ENCODE measurements at regions not wholly inside any gene's neighbourhood (a gene's known extent, or its start where the extent isn't known, plus 50 kb on each side); places are given as distances from the start of the nearest gene placed in this dataset.

DNA sequence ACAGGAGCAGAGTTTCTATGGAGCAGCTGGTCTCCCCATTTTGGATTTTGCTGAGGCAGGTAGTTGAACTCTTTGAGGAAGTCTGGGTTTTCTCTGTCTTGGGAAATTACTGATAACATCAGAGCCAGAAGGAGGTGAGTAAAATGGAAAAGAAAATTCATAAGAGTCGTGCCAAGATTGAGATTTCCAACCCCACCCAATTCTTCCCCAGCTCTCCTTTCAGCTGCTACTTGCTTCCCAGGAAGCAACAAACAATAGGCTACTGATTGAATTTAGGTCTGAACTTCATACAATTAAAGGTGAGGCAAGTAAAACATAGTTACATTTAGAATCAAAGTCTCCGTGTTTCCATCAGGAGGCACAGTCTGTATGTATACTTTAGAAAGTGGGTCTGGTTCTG is 54.6 kb upstream of the EOLA2 start:
- 79% methylated on average over 2 of the region's 2 CpGs for WGBS
- H3K27ac ChIP-seq (ENCODE audit: low read depth in 1 of 2, low read length in 2 of 2), result no peak overlapping the region
- H3K27me3 ChIP-seq (ENCODE audit: control insufficient read depth in 4 of 4, insufficient read depth in 4 of 4, low read length in 3 of 4), result no peaks in the 10 kb centered on the region
- peaks cover 0 to 5% (median under 1%) of the 10 kb centered on the region in 4 donors for H3K36me3 ChIP-seq (ENCODE audit: control insufficient read depth in 4 of 4, insufficient read depth in 3 of 4, low read depth in 1 of 4, low read length in 3 of 4)
- TF ChIP-seq SP1 (IDR thresholded peaks at IDR 0.05) (no peak), GABPA (IDR thresholded peaks at IDR 0.05 in 1 of 2, conservative IDR thresholded peaks at IDR 0.05 in 1 of 2) (no peak), TAF1 (conservative IDR thresholded peaks at IDR 0.05) (no peak), FOXA2 (IDR thresholded peaks at IDR 0.05) (no peak), RXRA (IDR thresholded peaks at IDR 0.05) (no peak), FOXA1 (IDR thresholded peaks at IDR 0.05) (no peak), HNF4G (IDR thresholded peaks at IDR 0.05) (no peak)
- TF ChIP-seq, protein P1, sequence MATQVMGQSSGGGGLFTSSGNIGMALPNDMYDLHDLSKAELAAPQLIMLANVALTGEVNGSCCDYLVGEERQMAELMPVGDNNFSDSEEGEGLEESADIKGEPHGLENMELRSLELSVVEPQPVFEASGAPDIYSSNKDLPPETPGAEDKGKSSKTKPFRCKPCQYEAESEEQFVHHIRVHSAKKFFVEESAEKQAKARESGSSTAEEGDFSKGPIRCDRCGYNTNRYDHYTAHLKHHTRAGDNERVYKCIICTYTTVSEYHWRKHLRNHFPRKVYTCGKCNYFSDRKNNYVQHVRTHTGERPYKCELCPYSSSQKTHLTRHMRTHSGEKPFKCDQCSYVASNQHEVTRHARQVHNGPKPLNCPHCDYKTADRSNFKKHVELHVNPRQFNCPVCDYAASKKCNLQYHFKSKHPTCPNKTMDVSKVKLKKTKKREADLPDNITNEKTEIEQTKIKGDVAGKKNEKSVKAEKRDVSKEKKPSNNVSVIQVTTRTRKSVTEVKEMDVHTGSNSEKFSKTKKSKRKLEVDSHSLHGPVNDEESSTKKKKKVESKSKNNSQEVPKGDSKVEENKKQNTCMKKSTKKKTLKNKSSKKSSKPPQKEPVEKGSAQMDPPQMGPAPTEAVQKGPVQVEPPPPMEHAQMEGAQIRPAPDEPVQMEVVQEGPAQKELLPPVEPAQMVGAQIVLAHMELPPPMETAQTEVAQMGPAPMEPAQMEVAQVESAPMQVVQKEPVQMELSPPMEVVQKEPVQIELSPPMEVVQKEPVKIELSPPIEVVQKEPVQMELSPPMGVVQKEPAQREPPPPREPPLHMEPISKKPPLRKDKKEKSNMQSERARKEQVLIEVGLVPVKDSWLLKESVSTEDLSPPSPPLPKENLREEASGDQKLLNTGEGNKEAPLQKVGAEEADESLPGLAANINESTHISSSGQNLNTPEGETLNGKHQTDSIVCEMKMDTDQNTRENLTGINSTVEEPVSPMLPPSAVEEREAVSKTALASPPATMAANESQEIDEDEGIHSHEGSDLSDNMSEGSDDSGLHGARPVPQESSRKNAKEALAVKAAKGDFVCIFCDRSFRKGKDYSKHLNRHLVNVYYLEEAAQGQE (IDR thresholded peaks at IDR 0.05), result no peak
- TF ChIP-seq, protein P2, sequence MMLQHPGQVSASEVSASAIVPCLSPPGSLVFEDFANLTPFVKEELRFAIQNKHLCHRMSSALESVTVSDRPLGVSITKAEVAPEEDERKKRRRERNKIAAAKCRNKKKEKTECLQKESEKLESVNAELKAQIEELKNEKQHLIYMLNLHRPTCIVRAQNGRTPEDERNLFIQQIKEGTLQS (IDR thresholded peaks at IDR 0.05), result no peak
- TF ChIP-seq, protein P3, sequence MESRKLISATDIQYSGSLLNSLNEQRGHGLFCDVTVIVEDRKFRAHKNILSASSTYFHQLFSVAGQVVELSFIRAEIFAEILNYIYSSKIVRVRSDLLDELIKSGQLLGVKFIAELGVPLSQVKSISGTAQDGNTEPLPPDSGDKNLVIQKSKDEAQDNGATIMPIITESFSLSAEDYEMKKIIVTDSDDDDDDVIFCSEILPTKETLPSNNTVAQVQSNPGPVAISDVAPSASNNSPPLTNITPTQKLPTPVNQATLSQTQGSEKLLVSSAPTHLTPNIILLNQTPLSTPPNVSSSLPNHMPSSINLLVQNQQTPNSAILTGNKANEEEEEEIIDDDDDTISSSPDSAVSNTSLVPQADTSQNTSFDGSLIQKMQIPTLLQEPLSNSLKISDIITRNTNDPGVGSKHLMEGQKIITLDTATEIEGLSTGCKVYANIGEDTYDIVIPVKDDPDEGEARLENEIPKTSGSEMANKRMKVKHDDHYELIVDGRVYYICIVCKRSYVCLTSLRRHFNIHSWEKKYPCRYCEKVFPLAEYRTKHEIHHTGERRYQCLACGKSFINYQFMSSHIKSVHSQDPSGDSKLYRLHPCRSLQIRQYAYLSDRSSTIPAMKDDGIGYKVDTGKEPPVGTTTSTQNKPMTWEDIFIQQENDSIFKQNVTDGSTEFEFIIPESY (IDR thresholded peaks at IDR 0.05), result no peak
- TF ChIP-seq, protein P4, sequence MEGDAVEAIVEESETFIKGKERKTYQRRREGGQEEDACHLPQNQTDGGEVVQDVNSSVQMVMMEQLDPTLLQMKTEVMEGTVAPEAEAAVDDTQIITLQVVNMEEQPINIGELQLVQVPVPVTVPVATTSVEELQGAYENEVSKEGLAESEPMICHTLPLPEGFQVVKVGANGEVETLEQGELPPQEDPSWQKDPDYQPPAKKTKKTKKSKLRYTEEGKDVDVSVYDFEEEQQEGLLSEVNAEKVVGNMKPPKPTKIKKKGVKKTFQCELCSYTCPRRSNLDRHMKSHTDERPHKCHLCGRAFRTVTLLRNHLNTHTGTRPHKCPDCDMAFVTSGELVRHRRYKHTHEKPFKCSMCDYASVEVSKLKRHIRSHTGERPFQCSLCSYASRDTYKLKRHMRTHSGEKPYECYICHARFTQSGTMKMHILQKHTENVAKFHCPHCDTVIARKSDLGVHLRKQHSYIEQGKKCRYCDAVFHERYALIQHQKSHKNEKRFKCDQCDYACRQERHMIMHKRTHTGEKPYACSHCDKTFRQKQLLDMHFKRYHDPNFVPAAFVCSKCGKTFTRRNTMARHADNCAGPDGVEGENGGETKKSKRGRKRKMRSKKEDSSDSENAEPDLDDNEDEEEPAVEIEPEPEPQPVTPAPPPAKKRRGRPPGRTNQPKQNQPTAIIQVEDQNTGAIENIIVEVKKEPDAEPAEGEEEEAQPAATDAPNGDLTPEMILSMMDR (IDR thresholded peaks at IDR 0.05; ENCODE audit: low read depth, low read length, missing input control), result no peak
- H3K9ac ChIP-seq (ENCODE audit: low read depth in 1 of 2, low read length in 2 of 2), result no peak overlapping the region
- no peaks in the 10 kb centered on the region for H3K9me3 ChIP-seq (ENCODE audit: control insufficient read depth in 4 of 4, low read length in 3 of 4)
- H3K4me1 ChIP-seq (ENCODE audit: control insufficient read depth in 4 of 4, insufficient read depth in 4 of 4, low read length in 3 of 4), result no peaks in the 10 kb centered on the region
- H3K4me3 ChIP-seq (ENCODE audit: low read depth in 1 of 3, low read length in 3 of 3), result no peak overlapping the region
- no peak for DNase-seq (ENCODE audit: low spot score)

DNA sequence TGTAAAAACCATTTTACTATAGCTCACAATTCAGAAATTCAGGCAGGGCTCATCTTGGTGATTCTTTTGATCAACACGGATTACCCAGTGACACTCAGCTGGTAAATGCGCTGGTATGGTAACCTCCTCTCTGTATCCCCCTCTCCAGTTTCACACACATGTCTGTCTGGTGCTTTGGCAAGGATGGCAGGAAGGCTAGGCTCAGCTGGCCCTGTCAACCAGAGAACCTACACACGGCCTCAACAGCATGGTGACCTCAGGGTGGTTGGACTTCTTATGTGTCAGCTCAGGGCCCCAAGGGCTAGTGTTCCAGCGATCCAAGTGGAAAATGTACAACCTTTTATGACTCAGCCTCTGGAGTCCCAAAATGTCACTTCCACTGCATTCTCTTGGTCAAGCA is 55.7 kb upstream of the EOLA2 start:
- Histone ChIP-seq H3K4me3 (ENCODE audit: low read depth in 1 of 3, low read length in 3 of 3) (no peak overlapping the region), H3K4me1 (ENCODE audit: control insufficient read depth in 4 of 4, insufficient read depth in 4 of 4, low read length in 3 of 4) (no peaks in the 10 kb centered on the region), H3K9me3 (ENCODE audit: control insufficient read depth in 4 of 4, low read length in 3 of 4) (no peaks in the 10 kb centered on the region), H3K27ac (ENCODE audit: low read depth in 1 of 2, low read length in 2 of 2) (no peak overlapping the region), H3K36me3 (ENCODE audit: control insufficient read depth in 4 of 4, insufficient read depth in 3 of 4, low read depth in 1 of 4, low read length in 3 of 4) (peaks cover 0 to 5% (median under 1%) of the 10 kb centered on the region in 4 donors), H3K27me3 (ENCODE audit: control insufficient read depth in 4 of 4, insufficient read depth in 4 of 4, low read length in 3 of 4) (no peaks in the 10 kb centered on the region), H3K9ac (ENCODE audit: low read depth in 1 of 2, low read length in 2 of 2) (no peak overlapping the region)
- DNase-seq (ENCODE audit: low spot score), result no peak
- WGBS, result 98% methylated on average over 4 of the region's 4 CpGs
- no peak for TF ChIP-seq RAD21 (IDR thresholded peaks at IDR 0.05)
- TF ChIP-seq EGR1 (IDR thresholded peaks at IDR 0.05; ENCODE audit: low read depth in 2 of 2), result no peak
- TF ChIP-seq GABPA (IDR thresholded peaks at IDR 0.05 in 1 of 2, conservative IDR thresholded peaks at IDR 0.05 in 1 of 2), result no peak
- TF ChIP-seq, protein P4 (IDR thresholded peaks at IDR 0.05; ENCODE audit: low read depth, low read length, missing input control), result no peak
- TF ChIP-seq, protein P2 (IDR thresholded peaks at IDR 0.05), result no peak
- TF ChIP-seq, protein P1 (IDR thresholded peaks at IDR 0.05), result no peak
- no peak for TF ChIP-seq FOXA1 (IDR thresholded peaks at IDR 0.05)
- TF ChIP-seq RXRA (IDR thresholded peaks at IDR 0.05), result no peak
- no peak for TF ChIP-seq YY1 (IDR thresholded peaks at IDR 0.05)
- TF ChIP-seq, protein P3 (IDR thresholded peaks at IDR 0.05), result no peak
- no peak for TF ChIP-seq HNF4G (IDR thresholded peaks at IDR 0.05)
